SHP77 (cell line): ENCODE measurements at regions not wholly inside any gene's neighbourhood (a gene's known extent, or its start where the extent isn't known, plus 50 kb on each side); places are given as distances from the start of the nearest gene placed in this dataset.
"Not testable (repeated sequence)": the region's sequence is repeated elsewhere in the genome, so short reads cannot be mapped to it uniquely, and the experiment has no call there.

ENCODE experiments used
- DNase-seq, 2 experiments: peaks; one replicate each; lab custom pipeline; 2025; lab: John Stamatoyannopoulos, UW

DNA sequence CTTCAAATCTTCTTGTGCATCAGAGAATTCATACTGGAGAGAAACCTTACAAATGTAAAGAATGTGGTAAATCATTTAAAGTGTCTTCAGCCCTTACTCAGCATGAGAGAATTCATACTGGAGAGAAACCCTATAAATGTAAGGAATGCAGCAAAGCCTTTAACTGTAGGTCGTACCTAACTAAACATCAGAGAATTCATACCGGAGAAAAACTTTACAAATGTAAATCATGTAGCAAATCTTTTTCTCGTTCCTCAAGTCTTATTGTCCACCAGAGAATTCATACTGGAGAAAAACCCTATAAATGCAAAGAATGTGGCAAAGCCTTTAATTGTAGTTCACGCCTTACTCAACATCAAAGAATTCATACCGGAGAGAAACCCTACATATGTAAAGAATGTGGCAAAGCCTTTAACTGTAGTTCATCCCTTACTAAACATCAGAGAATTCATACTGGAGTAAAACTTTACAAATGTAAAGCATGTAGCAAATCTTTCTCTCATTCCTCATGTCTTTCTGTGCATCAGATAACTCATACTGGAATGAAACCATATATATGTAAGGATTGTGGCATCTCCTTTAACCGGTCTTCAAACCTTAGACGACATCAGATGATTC lies 118.5 kb upstream of the ZNF267 start:
- DNase-seq: no peak

DNA sequence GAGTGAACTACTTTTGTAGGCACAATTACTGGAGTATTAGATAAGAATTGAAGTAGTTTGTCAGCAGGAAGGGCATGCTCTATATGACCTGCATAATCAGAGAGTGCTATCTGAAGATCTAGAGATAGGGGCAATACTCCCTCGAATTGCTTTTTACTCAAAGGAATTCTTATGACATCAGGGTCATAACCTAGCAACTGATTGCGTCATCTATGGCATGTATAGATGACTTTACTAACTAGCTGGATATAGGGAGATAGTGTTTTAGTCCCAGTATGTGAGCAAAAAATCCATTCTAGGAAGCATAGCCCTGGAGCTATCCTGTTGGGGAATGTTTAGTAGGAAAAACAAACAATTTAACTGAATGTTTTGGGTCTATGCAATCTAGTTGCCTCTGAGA lies 109.5 kb upstream of the ZNF267 start:
- DNase-seq: no peak

DNA sequence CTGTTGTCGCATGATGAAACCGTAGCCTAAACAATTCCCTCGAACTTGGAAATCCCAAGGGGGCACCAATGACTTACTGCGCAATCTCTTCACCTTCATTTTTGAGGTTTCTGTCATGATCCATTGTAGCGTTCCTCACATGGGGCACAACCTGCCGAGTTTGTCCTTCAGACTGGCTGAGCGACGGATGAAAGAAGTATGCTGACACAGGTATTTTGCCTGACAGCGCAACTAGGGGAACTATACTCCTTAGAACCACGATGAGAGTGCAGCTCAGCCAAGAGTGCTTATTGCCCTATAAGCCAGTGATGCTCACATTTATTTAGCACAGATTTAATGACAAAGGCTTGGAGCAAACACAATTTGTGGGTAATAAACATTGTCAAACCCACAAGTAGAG lies 106.3 kb upstream of the ZNF267 start:
- no peak for DNase-seq

DNA sequence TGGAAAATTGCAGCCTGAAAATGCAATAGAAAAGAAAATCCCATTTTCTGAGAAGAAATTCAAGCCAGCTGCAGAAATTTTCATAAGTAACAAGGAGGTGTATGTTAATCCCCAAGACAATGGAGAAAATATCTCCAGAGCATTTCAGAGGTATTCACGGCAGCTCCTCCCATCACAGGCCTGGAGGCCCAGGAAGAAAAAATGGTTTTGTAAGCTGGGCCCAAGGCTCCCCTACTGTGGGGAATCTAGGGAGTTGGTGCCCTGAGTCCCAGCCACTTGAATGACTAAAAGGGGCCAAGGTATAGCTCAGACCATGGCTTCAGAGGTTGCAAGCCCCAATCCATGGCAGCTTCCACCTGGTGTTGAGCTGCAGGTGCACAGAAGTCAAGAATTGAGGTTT lies 93.3 kb upstream of the ZNF267 start:
- DNase-seq: no peak

DNA sequence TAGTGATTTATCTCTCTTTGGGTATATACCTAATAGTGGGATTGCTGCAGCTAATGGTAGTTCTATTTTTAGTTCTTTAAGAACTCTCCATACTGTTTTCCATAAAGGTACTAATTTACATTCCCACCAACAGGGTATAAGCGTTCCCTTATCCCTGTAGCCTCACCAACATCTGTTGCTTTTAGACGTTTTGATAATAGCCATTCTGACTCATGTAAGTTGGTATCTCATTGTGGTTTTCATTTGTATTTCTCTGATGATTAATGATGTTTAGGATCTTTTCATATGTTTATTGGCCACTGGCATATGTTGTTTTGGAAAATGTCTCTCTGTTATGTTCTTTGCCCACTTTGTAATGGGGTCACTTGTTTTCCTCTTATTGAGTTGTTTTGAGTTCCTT lies 88.5 kb upstream of the ZNF267 start:
- no peak for DNase-seq

DNA sequence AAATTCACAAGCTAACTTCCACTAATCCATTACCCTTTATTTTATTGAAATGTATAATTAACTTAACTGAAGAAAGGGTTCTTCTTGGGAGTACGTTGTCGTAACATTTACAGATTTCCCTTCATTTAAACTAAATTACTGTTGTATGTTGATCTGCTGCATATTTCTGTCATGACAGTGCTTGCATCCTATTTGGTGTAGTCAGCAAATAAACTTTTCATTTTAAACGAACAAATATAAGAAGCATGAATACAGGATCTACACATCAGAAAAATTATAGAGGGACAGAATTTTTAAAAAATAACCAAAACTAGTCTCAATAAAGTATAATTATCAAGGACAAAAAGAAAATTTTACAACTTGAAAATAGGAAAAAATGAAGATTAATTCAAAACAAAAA lies 66.5 kb upstream of the ZNF267 start:
- no peak for DNase-seq

DNA sequence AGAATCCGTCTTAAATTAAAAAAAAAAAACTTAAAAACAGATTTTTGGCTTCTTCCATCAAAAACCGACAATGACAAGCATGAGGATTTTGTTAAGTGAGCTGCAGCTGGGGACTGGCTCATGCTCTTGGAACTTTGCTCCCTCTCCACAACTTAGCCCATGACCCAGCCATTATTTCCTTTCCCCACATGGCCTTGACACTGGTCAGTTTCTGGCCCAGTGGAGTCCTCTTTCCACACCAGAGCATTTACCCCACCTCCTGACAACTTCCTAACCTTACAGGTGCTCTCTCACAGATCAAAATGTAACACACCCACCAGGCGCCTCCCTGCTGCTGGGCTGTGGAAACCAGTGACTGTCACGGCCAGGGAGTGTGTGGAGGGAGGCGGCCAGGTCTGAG lies 62.7 kb upstream of the ZNF267 start:
- DNase-seq: no peak

DNA sequence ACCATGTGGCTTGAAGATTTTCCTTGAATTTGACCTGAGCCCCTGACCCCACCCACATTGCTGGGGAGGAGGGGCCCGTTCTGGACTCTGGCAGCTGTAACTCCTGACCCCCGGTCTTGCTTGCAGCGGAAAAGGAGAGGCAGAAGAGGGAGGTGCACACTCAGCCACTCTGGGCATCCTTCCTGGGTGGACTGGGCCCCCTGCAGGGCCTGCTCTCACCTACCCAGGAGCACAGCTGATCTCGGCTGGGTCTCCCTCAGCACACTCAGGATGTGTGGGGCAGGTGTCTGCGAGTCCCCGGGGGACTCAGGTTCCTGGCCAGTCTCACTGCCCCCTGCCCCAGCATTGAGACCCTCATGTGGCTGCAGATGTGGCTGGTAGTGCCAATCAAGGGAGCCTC lies 57.5 kb upstream of the ZNF267 start:
- DNase-seq: not testable (repeated sequence)

DNA sequence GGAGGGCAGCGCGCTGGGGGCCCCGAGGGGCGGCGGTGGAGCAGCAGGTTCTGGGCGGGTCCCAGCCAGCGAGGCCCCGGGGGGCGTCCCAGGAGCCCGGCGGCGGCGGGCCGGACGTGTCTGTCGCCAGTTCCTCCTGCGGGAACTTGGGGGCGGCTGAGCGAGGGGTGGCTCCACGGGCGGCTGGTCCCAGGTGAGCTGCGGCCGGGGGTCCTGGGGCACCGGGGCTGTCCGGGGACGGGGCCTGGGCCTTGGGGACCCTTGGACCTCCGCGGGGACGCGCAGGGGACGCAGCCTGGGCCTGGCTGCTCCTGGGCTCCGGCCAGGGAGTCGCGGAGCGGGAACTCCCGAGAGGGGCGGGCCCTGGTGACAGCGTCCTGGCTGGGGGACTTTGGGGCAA lies 54.2 kb upstream of the ZNF267 start:
- DNase-seq: no peak

DNA sequence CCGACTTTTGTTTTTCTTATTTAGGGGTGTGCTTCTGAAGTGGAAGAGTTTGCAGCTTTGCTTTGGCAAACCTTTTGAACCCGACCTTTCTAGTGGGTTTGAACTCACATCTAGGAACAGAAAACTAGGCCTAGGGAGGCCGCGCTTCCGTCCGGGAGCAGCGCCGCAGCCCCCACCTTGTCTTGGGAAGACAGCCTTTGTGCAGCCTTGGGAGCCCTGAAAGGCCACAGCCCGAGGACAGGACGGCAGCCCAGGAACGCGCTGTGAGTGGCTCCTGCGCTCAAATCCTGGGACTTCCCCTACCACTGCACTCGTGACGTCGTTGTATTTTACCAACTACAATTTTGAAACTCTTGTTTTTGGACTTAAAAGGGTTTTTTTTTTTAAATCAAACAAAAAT lies 53.7 kb upstream of the ZNF267 start:
- DNase-seq: no peak
